ENCODE measurements at regions not wholly inside any gene's neighbourhood (a gene's known extent, or its start where the extent isn't known, plus 50 kb on each side); places are given as distances from the start of the nearest gene placed in this dataset.

DNA sequence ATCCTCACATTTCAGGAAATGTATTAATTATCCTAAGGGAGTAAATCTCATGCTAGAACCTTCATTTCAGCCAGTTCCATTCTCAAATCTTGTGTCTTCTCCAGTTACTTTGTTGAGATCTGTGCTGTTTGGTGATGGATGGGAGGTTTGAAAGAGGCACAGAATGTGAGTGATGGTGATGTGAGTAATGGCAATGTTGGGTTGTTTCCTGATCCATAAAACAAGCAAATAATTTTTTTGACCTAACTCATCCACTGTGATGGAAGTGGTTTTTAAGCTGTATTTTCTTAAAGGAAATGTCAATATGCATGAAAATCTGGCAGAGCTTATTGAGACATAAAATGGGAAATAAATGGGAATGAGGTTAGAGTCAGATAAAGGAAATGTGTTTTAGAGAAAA, 214.7 kb downstream of the CHRM3 start:
- no peak for DNase-seq (ENCODE audit: low read depth)

DNA sequence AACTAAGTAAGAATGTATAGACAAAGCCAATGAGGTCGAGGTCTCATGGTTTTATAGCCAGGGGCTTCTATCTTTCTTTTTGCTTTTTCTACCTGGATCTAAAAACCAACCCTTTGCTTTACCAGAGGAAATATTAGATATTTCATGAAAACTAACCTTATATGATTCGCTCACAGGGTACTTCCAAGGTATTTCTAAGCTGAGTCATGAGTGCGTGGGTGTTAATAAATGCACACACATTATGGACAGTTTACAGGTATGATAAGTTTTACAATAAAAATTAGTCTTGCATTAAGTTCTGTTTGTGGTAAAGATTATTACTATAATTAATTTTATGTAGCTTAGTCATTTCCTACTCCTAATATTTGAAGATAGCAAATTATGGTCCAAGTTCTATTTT, 217.2 kb downstream of the CHRM3 start:
- no peak for DNase-seq (ENCODE audit: low read depth)

- DNase-seq (ENCODE audit: low read depth) = no peak
These were observed 220.6 kb downstream of the CHRM3 start for GRCh38 chr1:239606850-239607400.

DNA sequence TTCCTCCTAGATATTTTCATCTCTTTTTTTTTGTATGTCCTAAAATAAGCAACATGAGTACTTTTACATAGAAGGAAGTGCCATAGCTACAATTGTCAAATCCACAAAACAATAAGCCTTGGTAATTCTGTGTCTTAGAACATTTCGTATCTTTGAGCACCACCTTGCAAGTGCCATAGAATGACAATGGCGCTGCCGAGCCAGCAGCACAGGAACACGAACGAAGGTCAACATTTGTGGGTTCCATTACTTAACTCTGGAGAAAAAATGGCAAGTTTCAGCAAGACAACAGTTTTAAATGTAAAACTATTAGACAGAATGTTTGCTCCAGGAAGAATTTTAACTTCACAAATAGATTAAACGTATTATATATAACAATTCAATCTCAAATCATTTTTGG, 222.1 kb downstream of the CHRM3 start:
- no peak for DNase-seq (ENCODE audit: low read depth)

DNA sequence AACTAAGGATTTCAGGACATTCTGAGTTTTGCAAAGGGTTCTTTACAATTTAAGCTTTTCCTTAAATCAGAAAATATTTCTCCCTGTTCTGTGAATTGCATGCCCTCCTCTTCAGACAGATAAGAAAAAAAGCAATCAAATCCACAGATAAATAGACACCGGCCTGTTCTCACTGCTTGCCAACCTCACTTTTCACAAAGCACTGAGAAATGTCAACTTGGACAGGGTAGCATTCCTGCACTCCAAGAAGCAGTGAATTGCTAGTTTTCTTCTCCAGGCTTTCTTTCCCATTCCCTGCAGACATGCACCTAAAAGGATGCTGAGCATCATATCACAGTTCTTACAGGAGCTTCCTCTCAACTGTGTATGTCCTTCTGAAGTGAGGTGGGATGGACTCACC, 226.0 kb downstream of the CHRM3 start:
- DNase-seq (ENCODE audit: low read depth) = no peak

DNA sequence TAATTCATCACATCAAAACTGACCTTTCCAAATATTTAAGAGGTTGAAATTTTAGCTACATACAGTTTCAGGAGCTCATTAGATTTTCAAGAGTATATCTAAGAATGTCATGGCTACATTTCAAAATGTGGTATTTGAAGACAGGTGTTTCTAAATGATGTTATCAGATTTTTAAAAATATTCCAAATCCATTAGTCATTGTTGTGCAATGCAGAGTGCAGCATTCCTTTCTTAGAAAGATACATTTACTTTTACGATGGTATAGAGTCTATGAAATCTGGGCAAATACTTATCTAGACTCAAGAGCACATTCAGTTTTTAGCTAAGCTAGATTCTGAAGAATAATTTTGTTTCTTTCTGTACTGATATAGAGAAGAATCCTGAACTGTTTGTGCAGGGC, 230.3 kb downstream of the CHRM3 start:
- DNase-seq (ENCODE audit: low read depth) = no peak

GRCh38 chr1:239617259-239617658, 230.9 kb downstream of the CHRM3 start:
- DNase-seq (ENCODE audit: low read depth) = no peak

DNA sequence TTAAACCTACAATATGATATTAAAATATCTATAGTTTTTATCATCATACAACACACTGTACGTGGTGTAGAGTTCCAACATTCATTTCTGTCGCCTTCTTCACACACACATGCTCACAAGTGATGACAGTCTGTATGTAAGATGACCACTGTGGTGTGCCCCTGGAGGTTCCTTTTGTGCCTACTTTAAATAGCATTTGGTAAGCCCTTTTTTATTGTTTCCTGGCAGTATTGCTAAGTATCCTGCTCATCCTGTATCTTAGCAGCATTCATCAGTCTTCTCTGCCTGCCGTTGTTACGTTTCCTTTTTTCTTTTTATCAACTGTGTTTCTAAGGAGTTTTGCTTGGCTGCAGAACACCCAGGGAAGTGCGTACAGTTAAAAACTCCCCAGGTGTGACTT, 231.4 kb downstream of the CHRM3 start:
- no peak for DNase-seq (ENCODE audit: low read depth)

DNA sequence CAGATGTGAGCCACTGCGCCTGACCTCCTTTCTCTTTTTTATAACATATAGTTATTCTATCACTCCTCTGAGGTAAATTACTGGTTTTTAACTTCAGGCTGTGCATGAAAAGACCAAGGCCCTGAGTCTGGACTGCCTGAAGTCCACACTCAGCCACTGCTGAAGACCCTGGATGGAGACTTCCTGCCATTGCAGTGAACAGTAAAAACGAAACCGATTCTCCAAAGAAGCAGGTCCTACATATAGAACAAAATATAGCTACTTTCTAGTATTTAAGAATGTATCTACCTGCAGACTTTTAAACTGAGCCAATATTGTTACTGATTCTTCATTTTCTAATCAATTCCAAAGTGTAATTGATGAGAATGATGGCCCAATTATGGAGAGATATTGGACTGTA, 232.8 kb downstream of the CHRM3 start:
- no peak for DNase-seq (ENCODE audit: low read depth)

- DNase-seq (ENCODE audit: low read depth) = no peak
These were observed 244.4 kb downstream of the CHRM3 start for GRCh38 chr1:239630767-239631166.

DNA sequence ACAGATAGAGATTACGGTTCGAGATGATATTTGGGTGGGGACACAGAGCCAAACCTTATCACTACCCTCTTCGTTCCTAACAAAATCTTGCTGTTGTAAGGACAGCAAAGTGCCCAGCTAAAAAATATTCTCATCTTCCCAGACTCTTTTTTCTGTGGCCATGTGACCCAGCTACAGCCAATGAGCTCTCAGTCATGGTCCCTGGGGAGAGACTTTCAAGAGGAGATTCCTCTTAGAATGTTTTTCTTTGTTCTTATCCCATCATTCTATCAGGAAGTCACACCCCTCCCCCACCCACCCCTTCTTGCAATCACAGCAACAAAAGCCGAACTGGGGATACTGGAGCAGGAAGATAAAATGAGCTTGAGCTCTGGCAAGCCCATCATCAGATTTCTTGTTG, 247.1 kb downstream of the CHRM3 start:
- DNase-seq (ENCODE audit: low read depth) = no peak

DNA sequence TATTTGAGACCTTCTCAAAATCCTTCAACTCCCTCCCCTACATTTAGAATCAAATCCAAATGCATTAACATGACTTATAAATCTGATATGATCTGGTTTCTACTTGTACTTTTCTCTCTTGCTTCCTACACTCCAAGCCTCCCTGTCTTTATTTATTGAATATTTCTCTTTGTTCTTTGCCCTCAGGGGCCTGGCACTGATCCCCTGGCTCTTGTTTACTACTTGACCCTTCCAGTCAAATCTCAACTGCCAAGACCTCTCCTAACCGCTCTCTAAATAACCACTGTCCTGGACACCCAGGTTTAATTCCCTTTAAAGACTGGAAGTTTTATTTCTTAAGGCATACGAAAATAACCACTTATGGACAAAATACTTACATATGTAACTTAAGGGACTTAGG, 248.9 kb downstream of the CHRM3 start:
- no peak for DNase-seq (ENCODE audit: low read depth)

DNA sequence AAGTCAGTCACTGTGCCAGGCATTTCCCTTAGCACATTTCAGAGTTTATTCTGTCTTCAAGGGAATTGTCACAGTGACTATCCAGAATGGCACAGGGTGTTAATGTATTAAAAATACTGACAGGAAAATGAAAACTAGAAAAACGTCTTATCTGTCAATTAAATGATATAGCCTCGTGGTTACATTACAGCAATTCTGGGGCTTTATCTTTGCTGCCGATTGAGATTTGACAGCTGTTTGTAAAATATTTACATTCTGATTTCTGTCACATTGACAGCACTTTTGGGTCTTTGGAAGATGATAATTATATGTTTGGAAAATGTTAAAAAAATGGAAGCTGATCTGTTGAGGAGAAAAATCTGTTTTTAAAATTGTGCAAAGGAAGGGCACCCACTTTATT, 250.0 kb downstream of the CHRM3 start:
- DNase-seq (ENCODE audit: low read depth) = no peak

DNA sequence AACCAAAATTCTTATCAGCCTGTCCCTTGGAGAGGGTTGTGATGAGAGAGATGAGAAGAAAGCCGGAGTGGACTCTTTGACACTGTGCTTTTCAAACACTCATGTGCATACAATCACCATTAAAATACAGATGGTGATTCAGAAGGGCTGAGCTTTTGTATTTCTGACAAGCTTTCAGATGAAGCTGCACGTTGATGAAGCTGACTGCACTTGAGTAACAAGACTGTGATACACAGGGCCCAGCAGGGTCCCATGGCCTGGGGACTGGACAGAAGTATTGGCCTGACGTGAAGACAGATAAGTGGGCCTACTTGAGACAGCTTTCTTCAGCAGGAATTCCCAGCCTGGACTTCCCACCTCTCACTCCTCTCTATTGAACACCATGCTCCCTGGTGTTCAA, 258.2 kb downstream of the CHRM3 start:
- DNase-seq (ENCODE audit: low read depth) = no peak

DNA sequence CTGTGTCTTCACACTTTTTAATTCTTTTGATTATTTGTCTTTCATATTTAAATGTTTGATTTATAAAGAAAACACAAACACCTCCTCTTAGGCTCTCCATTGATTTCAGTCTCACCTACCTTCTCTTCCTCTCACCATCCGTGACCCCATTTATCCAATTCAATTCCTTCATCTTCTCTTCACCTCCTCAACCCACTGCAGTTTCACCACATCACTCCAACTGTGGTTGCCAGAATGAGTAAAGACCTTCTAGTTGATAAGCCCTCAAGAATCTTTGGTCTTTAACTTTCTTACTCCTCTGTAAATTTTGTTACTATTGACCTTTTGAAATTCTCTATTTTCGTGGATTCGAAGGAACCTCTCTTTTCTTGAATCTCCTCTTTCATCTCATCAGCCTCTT, 260.7 kb downstream of the CHRM3 start:
- DNase-seq (ENCODE audit: low read depth) = no peak

DNA sequence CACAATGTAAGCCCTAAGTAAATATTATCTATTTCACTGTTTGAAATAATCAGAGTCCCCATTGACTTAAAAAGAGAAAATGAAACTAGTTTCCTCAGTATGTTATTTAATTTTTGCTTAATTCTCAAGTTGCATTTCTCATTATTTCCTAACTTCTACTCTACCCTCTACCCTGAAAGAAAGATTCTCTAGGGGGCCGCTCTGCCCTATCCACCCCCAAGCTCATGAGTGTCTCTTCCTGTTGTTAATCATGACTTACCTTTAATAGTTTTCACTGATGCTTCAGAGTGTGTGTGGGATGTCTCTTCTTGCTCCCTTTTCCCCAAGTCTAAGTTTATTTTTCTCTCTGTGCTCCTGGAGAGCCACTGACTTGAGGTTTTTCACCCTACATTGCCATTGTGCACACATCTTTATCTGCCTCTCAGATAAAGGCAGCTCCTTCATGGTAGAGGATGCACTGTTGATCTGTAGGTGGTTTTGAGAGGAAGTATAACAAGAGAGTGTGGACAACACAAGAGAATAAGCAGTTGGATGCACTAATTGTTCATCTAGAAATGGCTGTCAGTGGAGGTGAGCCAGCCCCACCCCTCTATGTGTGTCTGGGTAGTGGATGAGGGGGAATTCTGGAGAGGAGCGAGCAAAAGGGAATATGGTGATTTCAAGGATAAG, 261.7 kb downstream of the CHRM3 start:
- no peak for DNase-seq (ENCODE audit: low read depth)

- no peak for DNase-seq (ENCODE audit: low read depth)
These were observed 268.7 kb downstream of the CHRM3 start for GRCh38 chr1:239655023-239655422.

DNA sequence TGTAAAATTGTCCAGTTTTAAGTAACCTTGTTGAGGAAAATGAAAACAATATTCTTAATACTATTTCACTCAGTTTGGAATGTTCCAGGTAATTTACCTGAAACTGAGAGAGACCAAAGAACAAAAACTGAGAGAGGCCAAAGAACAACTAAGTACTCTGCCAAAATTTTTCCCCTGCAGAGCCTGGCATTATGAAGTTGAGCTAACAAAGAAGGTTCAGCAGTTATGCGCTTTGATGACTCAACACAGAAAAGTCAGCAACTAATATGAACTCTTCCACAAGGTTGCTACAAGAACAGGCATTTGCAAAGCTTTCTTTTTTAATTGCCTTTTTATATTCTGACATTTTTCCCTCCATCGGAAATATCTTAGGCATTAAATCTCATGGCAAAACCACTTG, 270.9 kb downstream of the CHRM3 start:
- DNase-seq (ENCODE audit: low read depth) = no peak

- no peak for DNase-seq (ENCODE audit: low read depth)
These were observed 276.6 kb downstream of the CHRM3 start for GRCh38 chr1:239662950-239663349.

DNA sequence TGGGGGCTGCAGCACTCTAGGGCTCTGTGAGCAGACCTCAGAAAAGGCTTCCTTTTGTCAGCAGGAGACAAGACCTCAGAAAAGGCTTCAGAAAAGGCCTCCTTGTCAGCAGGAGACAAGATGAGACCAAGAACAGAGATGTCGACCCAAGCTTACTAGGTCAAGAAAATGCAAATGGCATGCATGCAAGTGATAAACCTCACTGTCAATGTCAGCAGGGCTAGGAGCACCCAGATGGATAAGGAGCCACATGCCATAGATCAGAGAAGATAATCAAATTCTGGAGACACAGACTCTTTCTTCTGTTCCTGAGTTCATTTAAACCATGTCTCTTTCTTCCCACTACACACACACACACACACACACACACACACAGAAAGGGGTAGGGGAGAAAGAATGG, 285.9 kb downstream of the CHRM3 start:
- DNase-seq (ENCODE audit: low read depth) = no peak

DNA sequence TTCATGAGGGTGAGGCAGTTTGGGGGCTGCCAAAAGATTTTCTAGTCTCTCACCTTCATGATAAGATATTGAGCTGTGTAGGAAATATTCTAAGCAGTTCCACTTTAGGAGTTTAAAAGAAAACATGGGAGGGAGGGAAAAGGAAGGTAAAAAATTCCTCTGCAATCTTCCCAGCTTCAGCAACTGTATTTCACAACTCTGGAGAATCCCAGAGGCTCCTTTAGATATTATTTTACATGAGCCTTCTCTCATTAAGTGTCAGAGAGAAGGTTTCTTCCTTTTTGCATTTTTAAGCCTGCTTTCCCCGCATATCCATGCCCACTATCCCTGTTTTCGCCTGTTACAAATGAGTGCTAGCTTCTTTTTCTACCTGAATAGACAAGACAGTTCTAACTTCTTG, 289.4 kb downstream of the CHRM3 start:
- no peak for DNase-seq (ENCODE audit: low read depth)

GRCh38 chr1:239676522-239677273, 290.3 kb downstream of the CHRM3 start:
- DNase-seq (ENCODE audit: low read depth) = no peak

DNA sequence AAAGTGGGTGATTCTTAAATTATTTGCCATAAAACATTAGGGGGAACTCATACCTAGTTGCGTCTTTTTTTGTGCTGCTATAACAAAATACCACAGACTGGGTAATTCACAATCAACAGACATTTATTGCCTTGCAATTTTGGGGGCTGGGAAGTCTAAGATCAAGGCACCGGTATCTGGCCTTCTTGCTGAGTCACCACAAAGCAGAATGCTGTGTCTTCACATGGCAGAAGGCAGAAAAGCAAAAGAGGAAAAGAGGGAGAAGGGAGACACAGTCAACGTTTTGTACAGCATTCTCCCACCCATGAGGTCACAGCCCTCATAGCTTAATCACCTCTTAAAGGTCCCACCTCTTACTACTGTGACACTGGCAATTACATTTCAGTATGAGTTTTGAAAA, 291.0 kb downstream of the CHRM3 start:
- no peak for DNase-seq (ENCODE audit: low read depth)

- DNase-seq (ENCODE audit: low read depth) = no peak
These were observed 291.8 kb downstream of the CHRM3 start for GRCh38 chr1:239678181-239678580.
